Daoy (cell line): ENCODE measurements at regions not wholly inside any gene's neighbourhood (a gene's known extent, or its start where the extent isn't known, plus 50 kb on each side); places are given as distances from the start of the nearest gene placed in this dataset.

ENCODE experiments used
- DNase-seq: peaks from one replicate; pipeline ENCODE4 v3.0.0-alpha.2; 2015; ENCODE audit warnings: low read depth

GRCh38 chr6:120103618-120104017, 754.1 kb upstream of the MAN1A1 start:
- DNase-seq = no peak

GRCh38 chr6:120096696-120097260, 747.2 kb upstream of the MAN1A1 start:
- DNase-seq = no peak

DNA sequence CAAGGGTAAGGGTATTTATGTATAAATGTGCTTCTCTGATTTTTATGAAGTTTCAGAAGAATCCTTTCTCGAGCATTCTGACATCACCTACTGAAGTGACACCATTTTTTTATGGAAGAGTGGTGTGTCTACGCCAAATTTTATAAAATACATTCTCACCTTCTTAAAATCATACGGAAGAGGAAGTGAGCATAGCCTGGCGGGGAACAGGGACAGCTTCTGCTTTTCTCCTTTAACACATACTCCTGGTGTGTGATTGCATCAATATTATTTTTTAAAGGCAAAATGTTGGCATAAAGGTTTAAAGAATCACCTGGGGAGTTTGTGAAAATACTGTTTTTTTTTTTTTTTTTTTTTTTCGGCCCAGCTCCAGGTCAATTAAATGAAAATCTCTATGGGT, 733.6 kb upstream of the MAN1A1 start:
- no peak for DNase-seq

DNA sequence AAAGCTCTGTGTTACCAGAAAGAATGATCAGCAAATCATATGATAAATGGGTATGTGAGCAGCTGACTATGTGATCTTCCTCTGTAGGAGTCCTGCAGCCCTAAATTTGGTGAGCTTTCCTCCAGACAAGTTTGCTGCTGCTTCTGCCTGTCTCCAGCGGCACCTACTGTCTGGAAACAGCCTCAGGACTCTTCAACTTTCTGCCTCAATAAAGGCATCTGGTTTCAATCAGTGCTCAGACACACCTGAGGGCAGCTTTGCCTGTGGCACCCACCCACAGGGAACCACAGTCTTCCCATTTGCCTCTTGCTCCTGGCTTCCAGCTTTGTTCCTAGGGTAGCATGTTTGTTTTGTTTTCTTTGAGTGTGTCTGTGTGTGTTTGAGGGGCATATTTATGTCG, 727.9 kb upstream of the MAN1A1 start:
- peak; percentile 4 for DNase-seq

- DNase-seq = no peak
Measured at GRCh38 chr6:120058410-120058809, 708.8 kb upstream of the MAN1A1 start.

GRCh38 chr6:120056085-120056484, 706.5 kb upstream of the MAN1A1 start:
- no peak for DNase-seq

GRCh38 chr6:120055071-120055470, 705.5 kb upstream of the MAN1A1 start:
- DNase-seq = no peak

DNA sequence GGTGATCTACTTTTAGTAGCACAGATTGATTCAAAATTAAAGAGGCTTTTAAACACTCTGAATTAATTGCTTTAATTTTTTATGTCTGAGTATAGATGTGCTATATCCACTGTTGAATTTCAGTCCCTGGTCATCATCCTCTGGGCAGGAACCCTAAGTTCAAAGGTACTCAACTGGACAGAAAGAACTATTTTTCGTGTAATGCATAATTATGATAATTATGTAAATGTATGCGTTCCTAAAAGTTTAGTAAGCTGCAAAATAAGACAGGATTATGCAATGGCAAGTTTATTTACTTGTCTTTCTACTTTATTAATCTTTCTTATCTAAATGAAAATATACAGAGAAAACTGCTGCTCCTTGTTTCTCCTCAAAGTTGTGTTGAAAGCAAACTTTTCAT, 690.1 kb upstream of the MAN1A1 start:
- DNase-seq = no peak

DNA sequence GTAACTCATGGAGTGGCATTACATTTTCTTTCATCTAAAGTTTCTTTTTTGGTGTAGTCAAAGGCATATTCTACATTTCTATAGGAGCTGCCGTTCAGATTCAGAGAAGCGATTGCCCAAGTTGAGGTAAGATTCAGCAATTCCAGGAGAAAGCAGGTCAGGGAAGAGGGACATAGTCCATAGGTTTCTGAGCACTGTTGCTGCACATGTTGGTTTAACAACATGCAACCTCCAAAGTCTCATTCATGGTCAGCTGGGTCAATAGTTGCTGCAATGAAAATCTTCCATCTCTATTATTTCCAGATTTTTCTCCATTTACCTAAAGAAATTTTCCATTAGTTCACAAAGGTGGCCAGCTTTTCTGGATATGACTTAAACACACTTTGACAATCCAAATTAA, 682.3 kb upstream of the MAN1A1 start:
- no peak for DNase-seq

GRCh38 chr6:120026791-120027190, 677.2 kb upstream of the MAN1A1 start:
- DNase-seq = no peak

GRCh38 chr6:120010075-120010474, 660.5 kb upstream of the MAN1A1 start:
- no peak for DNase-seq

DNA sequence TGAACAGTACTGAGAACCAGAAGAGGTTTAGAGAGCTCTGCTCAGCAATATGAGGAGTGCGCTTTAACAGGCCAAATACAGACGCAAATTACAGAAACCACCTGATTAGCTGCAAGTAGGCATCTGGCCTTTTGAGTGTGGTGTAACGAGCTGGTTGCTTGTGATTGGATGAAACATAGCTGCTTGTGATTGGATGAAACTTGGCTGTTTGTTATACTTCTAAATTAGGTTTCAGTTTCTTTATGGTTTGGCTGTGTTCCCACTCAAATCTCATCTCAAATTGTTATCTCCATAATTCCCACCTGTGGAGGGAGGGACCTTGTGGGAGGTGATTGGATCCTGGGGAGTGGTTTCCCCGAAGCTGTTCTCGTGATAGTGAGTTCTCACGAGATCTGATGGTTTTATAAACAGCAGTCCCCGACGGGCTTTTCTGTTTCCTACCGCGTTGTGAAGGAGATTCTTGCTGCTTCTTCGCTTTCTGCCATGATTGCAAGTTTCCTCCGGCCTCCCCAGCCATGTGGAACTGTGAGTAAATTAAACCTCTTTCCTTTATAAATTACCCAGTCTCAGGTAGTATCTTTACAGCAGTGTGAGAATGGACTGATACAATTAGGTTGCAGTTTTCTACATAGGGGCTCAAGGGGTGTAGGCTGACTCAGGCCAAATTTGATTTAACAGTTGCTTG, 655.9 kb upstream of the MAN1A1 start:
- peak; percentile 56 for DNase-seq

DNA sequence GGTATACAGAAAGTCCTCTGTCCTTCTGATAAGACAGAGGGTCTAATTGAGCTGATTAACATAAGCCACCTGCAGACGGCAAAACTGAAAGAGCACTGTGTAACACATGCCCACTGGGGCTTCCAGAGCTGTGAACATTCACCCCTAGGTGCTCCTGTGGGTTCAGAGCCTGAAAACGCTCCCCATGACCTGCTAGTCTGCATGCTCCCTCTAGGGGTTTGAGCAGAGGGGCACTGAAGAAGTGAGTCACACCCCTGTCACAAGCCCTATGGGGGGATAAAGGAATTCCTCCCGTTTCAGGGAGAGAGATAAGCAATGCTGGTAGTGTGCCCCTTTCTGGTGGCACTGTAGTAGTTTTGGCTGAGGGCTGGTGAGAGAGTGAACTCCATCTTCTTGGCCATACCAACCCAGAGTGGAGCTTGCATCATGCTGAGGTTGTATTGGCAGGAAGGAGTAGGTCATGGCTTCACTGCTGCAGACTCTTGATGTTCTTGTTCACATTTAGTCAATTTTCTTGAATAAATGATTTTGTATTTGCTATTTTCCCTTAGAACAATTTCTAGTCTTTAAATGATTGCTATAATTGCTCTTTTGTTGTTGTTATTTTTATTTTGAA, 637.5 kb upstream of the MAN1A1 start:
- peak; percentile 8 for DNase-seq

DNA sequence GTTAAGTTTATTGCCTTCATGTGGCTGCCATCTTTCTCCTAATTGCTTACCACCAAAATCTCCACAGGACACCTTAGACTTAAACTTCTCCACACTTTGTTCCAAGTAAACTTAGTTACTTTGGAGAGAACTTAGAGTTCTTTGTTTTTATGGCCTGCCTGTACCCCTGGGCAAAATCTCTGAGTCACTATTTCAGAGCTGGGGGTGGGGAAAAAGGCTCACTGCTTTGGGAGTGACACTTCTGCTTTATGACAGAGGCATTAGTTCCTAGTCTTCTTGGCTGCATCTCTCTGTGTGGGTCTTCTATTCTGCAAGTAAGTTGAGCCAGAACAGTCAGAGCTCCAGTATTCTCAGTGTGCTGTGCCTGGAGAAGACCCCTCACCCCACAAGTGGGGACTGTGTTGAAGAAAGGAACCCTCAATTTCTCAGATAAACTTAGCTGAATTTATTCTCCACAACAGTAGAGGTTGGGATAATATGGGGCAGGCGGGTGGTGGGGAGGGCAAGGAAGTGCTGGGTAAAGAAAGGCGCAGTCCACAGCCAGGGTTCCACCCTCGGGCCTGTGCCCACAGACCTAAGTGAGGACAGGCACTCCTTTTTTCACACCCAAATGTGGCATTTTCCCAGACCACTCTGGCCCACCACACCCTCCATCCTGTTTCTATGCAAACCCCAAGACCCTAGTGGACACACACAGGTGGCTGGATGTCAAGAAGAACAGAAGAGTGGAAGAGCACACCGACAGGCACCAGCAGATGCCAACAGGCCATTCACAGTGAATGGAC, 636.6 kb upstream of the MAN1A1 start:
- DNase-seq = no peak

- no peak for DNase-seq
Measured at GRCh38 chr6:119980802-119981201, 631.2 kb upstream of the MAN1A1 start.

DNA sequence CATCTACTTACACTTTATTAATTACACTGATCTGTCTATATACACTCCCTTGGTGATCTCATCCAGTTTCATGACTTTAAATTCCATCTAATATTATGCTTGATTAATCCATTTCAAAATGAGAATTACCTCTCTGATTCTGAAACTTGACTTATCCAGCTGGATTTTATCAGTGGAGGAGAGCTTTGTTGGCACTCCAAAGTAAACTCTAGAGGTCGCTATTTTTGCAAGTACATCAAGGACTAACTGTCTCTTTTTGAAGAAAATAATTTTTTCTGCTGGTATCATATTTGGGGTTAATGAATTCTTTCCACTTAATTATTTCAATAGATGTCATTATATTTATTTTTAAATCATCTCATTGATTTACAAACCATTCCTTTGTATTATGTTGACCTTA, 630.3 kb upstream of the MAN1A1 start:
- no peak for DNase-seq

DNA sequence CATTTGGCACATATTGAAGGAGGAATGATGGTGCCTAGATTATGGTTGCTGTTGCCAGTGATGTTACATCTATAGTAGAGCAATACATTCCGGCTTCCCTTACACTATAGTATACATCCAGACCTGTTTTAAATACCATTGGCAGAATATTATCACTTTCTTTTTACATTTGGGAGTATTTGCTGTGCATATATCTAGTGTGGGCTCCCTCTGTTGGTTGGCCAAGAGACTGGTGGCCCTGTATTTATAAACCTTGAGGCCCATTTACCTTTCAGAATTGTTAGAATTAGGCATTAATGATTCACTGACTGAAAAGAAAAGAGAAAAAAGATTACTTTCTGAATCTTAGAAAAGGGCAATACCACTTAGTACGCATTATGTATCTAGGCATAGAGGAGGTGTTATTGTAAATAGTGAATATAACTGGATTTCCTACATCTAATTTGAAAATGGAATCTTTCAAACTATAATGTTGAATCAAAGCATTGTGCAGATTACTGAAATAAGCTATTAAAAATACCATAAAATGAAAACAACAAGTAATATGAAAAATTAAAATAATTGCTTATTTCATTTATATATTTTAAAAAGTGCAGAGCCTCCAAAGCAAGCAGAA, 628.8 kb upstream of the MAN1A1 start:
- no peak for DNase-seq

GRCh38 chr6:119974430-119975159, 625.0 kb upstream of the MAN1A1 start:
- DNase-seq = no peak

DNA sequence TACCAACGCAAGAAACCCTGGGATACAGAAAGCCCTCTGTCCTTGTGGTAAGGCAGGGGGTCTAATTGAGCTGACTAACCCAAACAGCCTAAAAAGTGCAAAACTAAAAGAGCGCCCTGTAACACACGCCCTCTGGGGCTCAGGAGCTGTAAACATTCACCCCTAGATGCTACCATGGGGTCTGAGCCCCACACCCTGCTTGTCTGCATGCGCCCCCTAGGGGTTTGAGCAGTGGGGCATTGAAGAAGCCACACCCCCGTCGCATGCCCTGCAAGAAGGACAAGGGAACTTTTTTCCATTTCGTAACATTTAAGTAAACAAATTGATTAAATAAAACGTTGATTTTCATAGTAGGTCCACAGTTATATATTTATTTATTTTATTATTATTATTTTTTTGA, 616.9 kb upstream of the MAN1A1 start:
- peak; percentile 15 for DNase-seq

- DNase-seq = no peak
Measured at GRCh38 chr6:119965900-119966299, 616.3 kb upstream of the MAN1A1 start.

DNA sequence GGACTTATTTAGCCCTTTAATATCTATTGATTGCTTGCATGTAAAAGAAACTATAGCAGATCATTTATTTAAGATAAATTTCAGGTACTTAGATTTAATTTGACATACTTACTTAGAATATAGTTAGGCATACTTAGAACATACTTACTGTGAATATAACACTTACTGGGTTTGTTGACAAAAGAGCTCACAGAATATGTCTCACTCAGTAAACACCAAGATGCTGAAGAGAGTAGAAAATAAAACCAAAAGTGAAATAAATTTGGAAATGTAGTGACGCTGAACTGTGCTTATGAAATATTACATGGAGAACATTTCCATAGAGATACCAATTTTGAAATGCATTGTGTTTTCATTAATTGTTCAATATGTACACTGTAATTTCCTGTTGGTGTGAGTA, 615.4 kb upstream of the MAN1A1 start:
- no peak for DNase-seq

DNA sequence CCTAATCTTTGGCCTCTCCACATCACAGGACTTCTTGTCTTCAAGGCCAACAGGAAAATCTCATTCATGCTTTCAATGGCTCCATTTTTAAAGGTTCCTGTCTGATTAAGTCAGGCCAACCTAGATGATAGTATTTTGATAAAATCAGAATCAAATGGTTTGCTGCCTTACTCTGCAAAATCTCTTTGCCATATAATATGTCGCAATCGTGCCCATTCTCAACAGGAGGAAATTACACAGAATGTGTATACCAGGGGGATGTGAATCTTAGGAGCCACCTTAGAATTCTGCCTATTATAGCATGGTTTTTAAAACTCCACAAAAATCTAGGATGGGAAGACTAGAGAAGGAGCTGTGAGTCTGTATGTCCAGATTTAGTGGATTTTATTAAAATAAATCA, 612.9 kb upstream of the MAN1A1 start:
- DNase-seq = no peak
